Spleen (tissue), 11 donors: ENCODE measurements at regions not wholly inside any gene's neighbourhood (a gene's known extent, or its start where the extent isn't known, plus 50 kb on each side); places are given as distances from the start of the nearest gene placed in this dataset.
"Not testable (repeated sequence)": the region's sequence is repeated elsewhere in the genome, so short reads cannot be mapped to it uniquely, and the experiment has no call there.

Source experiments
- DNase-seq: peaks from one replicate; pipeline ENCODE4 v3.0.0-alpha.2; 2020
- H3K27ac ChIP-seq, 8 donors: fragments of 200-600 bp; sonication (generic) in 7 of 8; 1 replicate in 4 of 8; 2 replicates in 4 of 8; pipeline versions ENCODE4 v1.5.0 to v1.8.0; 2016 to 2021; ENCODE audit warnings: inconsistent platforms in 4 of 8, mild to moderate bottlenecking in 4 of 8, moderate library complexity in 1 of 8
- H3K27me3 ChIP-seq, 7 donors: fragments of 200-600 bp; sonication (generic) in 6 of 7; replicated peaks in 1 of 7; 1 replicate in 4 of 7; 2 replicates in 3 of 7; pipeline versions ENCODE4 v1.5.0 to v1.8.0; 2016 to 2021; ENCODE audit warnings: inconsistent platforms in 3 of 7, mild to moderate bottlenecking in 1 of 7
- H3K36me3 ChIP-seq, 6 donors: fragments of 200-600 bp; sonication (generic) in 5 of 6; 1 replicate in 4 of 6; 2 replicates in 2 of 6; pipeline versions ENCODE4 v1.5.0 to v1.8.0; 2016 to 2021; ENCODE audit warnings: inconsistent platforms in 2 of 6
- H3K4me1 ChIP-seq, 6 donors: fragments of 200-600 bp; sonication (generic) in 5 of 6; 1 replicate in 3 of 6; 2 replicates in 3 of 6; pipeline versions ENCODE4 v1.5.0 to v1.8.0; 2016 to 2021; ENCODE audit warnings: inconsistent platforms in 3 of 6
- H3K4me3 ChIP-seq, 8 donors: fragments of 200-600 bp; sonication (generic) in 7 of 8; 1 replicate in 4 of 8; 2 replicates in 4 of 8; pipeline versions ENCODE4 v1.5.0 to v1.8.0; 2016 to 2021; ENCODE audit warnings: inconsistent platforms in 4 of 8, mild to moderate bottlenecking in 4 of 8, moderate library complexity in 2 of 8
- H3K9me3 ChIP-seq, 8 donors: fragments of 200-600 bp; sonication (generic) in 7 of 8; 1 replicate in 4 of 8; 2 replicates in 4 of 8; pipeline versions ENCODE4 v1.5.0 to v1.8.0; 2016 to 2021; ENCODE audit warnings: inconsistent platforms in 4 of 8
- CTCF ChIP-seq, 11 experiments: fragments of 200-600 bp in 7 of 11; fragments of 450-650 bp in 4 of 11; sonication (generic) in 4 of 11; IDR thresholded peaks in 8 of 11; conservative IDR thresholded peaks in 3 of 11; 1 replicate in 7 of 11; 2 replicates in 4 of 11; pipeline versions ENCODE4 v1.4.0 to v1.8.0; 2016 to 2021; ENCODE audit warnings: antibody characterized with exemption in 11 of 11, inconsistent platforms in 4 of 11, mild to moderate bottlenecking in 1 of 11
- POLR2A ChIP-seq, 3 donors: fragments of 450-650 bp; IDR thresholded peaks; one replicate each; pipeline ENCODE4 v1.5.1; 2017; ENCODE audit warnings: antibody characterized with exemption in 3 of 3, mild to moderate bottlenecking in 1 of 3
- POLR2AphosphoS5 ChIP-seq, 3 donors: sonication (generic); formaldehyde crosslinking; IDR thresholded peaks; one replicate each; pipeline ENCODE4 v1.5.1; 2017; ENCODE audit warnings: antibody characterized with exemption in 3 of 3
- WGBS, 5 donors: extraction: QIAGEN DNeasy Blood & Tissue Kit in 3 of 5; methylation state at CpG; one replicate each; pipeline versions ENCODE4 v1.1.5 to v1.1.7; 2013 to 2018; 5-methylcytosine and 5-hydroxymethylcytosine counted together
- intact Hi-C: fragments of 100-400 bp; cut with DNase I; formaldehyde crosslinking; loops from one replicate; pipeline ENCODE4 v1.15.0; 2023; ENCODE audit warnings: low total_unique reads
- donor health status: healthy with polysubstance abuse.
- donor health status: DM: no; HTN: no; CAD: no; lungs with moderate emphysema.
- donor health status: DM: no; HTN: no; CAD: no.
- donor health status: Bipolar disorder and iron deficiency.
- donor health status: healthy.
- donor health status: DM: no; HTN: no; CAD: no.
- donor health status: DM: yes; HTN: yes; CAD: no.

GRCh38 chr18:14945286-14945685 lies 197.3 kb downstream of the ANKRD30B start:
- WGBS, 5 donors = 71 to 86% (median 82%) methylated on average over 4 of the region's 4 CpGs
- DNase-seq = no peak
- intact Hi-C loops = no loop called here

GRCh38 chr18:14945984-14946383 lies 198.0 kb downstream of the ANKRD30B start:
- Histone ChIP-seq H3K4me3 (no peak overlapping the region), H3K36me3 (no peaks in the 10 kb centered on the region), H3K9me3 (no peaks in the 10 kb centered on the region), H3K4me1 (no peaks in the 10 kb centered on the region), H3K27ac (no peak overlapping the region), H3K27me3 (no peaks in the 10 kb centered on the region)
- WGBS, 5 donors = 71 to 95% (median 87%) methylated on average over 7 of the region's 7 CpGs
- no peak for TF ChIP-seq POLR2AphosphoS5 (IDR thresholded peaks at IDR 0.05)
- no peak for TF ChIP-seq CTCF (IDR thresholded peaks at IDR 0.05 in 8 of 11, conservative IDR thresholded peaks at IDR 0.05 in 3 of 11)
- no peak for TF ChIP-seq POLR2A (IDR thresholded peaks at IDR 0.05)
- no peak for DNase-seq
- intact Hi-C loops = no loop called here

More at GRCh38 chr18:14945286-14945685, 197.3 kb downstream of the ANKRD30B start:
- Histone ChIP-seq H3K4me1 (no peaks in the 10 kb centered on the region), H3K9me3 (no peaks in the 10 kb centered on the region), H3K27ac (no peak overlapping the region), H3K27me3 (no peaks in the 10 kb centered on the region), H3K36me3 (no peaks in the 10 kb centered on the region), H3K4me3 (no peak overlapping the region)
- TF ChIP-seq POLR2AphosphoS5 (IDR thresholded peaks at IDR 0.05) (no peak), CTCF (IDR thresholded peaks at IDR 0.05 in 8 of 11, conservative IDR thresholded peaks at IDR 0.05 in 3 of 11) (no peak), POLR2A (IDR thresholded peaks at IDR 0.05) (no peak)

GRCh38 chr18:14946741-14947470 lies 198.9 kb downstream of the ANKRD30B start:
- intact Hi-C loops, H3K4me1 ChIP-seq, DNase-seq, H3K9me3 ChIP-seq, H3K27me3 ChIP-seq, H3K4me3 ChIP-seq, H3K36me3 ChIP-seq, H3K27ac ChIP-seq: not testable (repeated sequence)
- WGBS, 5 donors = 57 to 69% (median 58%) methylated on average over 7 of the region's 7 CpGs

- WGBS, 5 donors = 76 to 91% (median 80%) methylated on average over 8 of the region's 8 CpGs
- no peaks in the 10 kb centered on the region for H3K27me3 ChIP-seq
- H3K27ac ChIP-seq = no peak overlapping the region
- no peaks in the 10 kb centered on the region for H3K4me1 ChIP-seq
- no peaks in the 10 kb centered on the region for H3K9me3 ChIP-seq
- intact Hi-C loops = no loop called here
- TF ChIP-seq POLR2AphosphoS5 (IDR thresholded peaks at IDR 0.05) = no peak
- no peak for TF ChIP-seq POLR2A (IDR thresholded peaks at IDR 0.05)
- no peak for TF ChIP-seq CTCF (IDR thresholded peaks at IDR 0.05 in 8 of 11, conservative IDR thresholded peaks at IDR 0.05 in 3 of 11)
- no peaks in the 10 kb centered on the region for H3K36me3 ChIP-seq
- no peak for DNase-seq
- H3K4me3 ChIP-seq = no peak overlapping the region
These were observed 199.7 kb downstream of the ANKRD30B start for GRCh38 chr18:14947482-14948162.
